ENCODE measurements at regions not wholly inside any gene's neighbourhood (a gene's known extent, or its start where the extent isn't known, plus 50 kb on each side); places are given as distances from the start of the nearest gene placed in this dataset.

GRCh38 chr2:34909992-34910705 lies 1311.0 kb upstream of the FAM98A start:
- TF ChIP-seq POLR2AphosphoS5 (IDR thresholded peaks at IDR 0.05) (no peak), POLR2A (IDR thresholded peaks at IDR 0.05) (no peak), EP300 (IDR thresholded peaks at IDR 0.05) (no peak), CTCF (IDR thresholded peaks at IDR 0.05) (peak in 2 of 4 experiments; percentile 11 to 29)
- no peak for ATAC-seq
- H3K9me3 ChIP-seq, result no peaks in the 10 kb centered on the region
- WGBS, 2 donors (ENCODE audit: low coverage in 1 of 2), result 18 to 33% methylated on average over 4 of the region's 4 CpGs
- no peaks in the 10 kb centered on the region for H3K36me3 ChIP-seq
- peaks cover 0 to 17% (median 3%) of the 10 kb centered on the region in 3 donors for H3K4me1 ChIP-seq
- H3K27me3 ChIP-seq, result no peaks in the 10 kb centered on the region
- H3K27ac ChIP-seq, result no peak overlapping the region
- H3K4me3 ChIP-seq, result no peak overlapping the region

DNA sequence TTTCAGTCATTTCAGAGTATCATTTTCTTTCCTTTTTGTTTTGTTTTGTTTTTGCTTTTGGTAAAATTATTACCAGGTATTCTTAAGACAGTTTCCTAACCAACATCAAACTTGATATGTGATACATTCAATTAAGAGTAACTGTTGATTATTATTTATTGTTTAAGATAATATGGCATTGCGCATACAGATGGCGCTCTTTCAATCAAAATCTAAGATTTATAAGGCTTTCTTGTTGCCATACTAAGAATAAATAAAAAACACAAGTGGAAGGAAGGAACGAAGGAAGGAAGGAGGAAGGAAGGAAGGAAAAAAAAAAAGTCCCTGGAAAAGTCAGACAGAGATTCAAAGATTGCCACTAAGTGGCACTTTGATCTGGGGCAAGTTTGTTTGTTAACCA lies 1308.7 kb upstream of the FAM98A start:
- TF ChIP-seq EP300 (IDR thresholded peaks at IDR 0.05) (no peak), CTCF (IDR thresholded peaks at IDR 0.05) (no peak), POLR2A (IDR thresholded peaks at IDR 0.05) (no peak), POLR2AphosphoS5 (IDR thresholded peaks at IDR 0.05) (no peak)
- 94 to 96% methylated on average over 2 to 3 of the region's 3 CpGs for WGBS, 2 donors (ENCODE audit: low coverage in 1 of 2)
- H3K27ac ChIP-seq, result no peak overlapping the region
- no peaks in the 10 kb centered on the region for H3K27me3 ChIP-seq
- no peaks in the 10 kb centered on the region for H3K9me3 ChIP-seq
- ATAC-seq, result no peak
- H3K4me3 ChIP-seq, result no peak overlapping the region
- no peaks in the 10 kb centered on the region for H3K36me3 ChIP-seq
- H3K4me1 ChIP-seq, result peaks cover 0 to 31% (median 6%) of the 10 kb centered on the region in 3 donors

GRCh38 chr2:34901739-34902138 lies 1302.6 kb upstream of the FAM98A start:
- Histone ChIP-seq H3K4me3 (no peak overlapping the region), H3K36me3 (no peaks in the 10 kb centered on the region), H3K27ac (no peak overlapping the region), H3K27me3 (no peaks in the 10 kb centered on the region), H3K4me1 (peaks cover 0 to 24% (median 6%) of the 10 kb centered on the region in 3 donors), H3K9me3 (no peaks in the 10 kb centered on the region)
- TF ChIP-seq CTCF (IDR thresholded peaks at IDR 0.05) (no peak), EP300 (IDR thresholded peaks at IDR 0.05) (no peak), POLR2A (IDR thresholded peaks at IDR 0.05) (no peak), POLR2AphosphoS5 (IDR thresholded peaks at IDR 0.05) (no peak)
- no peak for ATAC-seq
- WGBS, 2 donors (ENCODE audit: low coverage in 1 of 2), result 40 to 55% methylated on average over 2 of the region's 2 CpGs

DNA sequence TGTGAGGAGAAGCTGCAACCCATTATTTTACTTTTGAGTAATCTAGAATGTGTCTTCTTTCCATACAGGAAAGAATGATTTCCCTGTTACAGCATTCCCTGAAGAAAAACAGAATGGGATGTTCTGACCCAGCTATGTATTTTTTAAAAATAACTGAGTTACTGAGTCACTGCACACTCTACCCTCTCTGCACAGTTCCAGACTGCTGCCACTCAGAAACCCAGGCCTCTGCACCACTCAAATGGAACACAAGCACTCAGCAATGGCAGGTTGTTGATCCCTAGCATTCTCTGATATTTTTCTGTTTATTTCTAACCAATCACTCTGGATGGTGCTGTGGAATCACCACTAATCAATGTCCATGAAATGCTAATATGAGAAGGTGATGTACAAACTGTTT lies 1300.0 kb upstream of the FAM98A start:
- Histone ChIP-seq H3K27ac (peak overlapping the region in 1 of 4 donors; percentile 2), H3K27me3 (no peaks in the 10 kb centered on the region), H3K4me1 (peaks cover 0 to 17% (median 0%) of the 10 kb centered on the region in 3 donors), H3K4me3 (no peak overlapping the region), H3K9me3 (no peaks in the 10 kb centered on the region), H3K36me3 (no peaks in the 10 kb centered on the region)
- TF ChIP-seq POLR2A (IDR thresholded peaks at IDR 0.05), result no peak
- TF ChIP-seq POLR2AphosphoS5 (IDR thresholded peaks at IDR 0.05), result no peak
- TF ChIP-seq EP300 (IDR thresholded peaks at IDR 0.05), result no peak
- TF ChIP-seq CTCF (IDR thresholded peaks at IDR 0.05), result no peak
- ATAC-seq, result no peak

DNA sequence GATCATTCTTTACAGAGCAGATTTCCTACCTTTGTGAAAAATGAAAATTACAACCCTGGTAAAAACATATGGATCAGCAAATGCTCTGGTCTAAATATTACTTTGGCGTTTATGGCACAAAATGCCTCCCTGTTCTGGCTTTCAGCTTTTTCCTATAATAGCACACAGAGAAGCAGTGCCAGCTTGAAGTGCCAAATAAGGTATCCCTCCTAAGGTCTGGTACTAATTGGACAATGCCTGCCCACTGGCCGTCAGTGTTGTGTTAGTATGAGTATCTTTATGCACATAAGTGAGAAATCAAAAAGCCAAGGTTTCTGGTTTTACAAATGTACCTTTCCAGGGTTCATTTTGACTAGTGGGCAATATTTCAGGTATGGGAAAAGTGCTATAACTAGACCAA lies 1293.7 kb upstream of the FAM98A start:
- Histone ChIP-seq H3K4me3 (no peak overlapping the region), H3K4me1 (peaks cover 0 to 20% (median 0%) of the 10 kb centered on the region in 3 donors), H3K27ac (peak overlapping the region; percentile 4 to 55 (median 44)), H3K27me3 (no peaks in the 10 kb centered on the region), H3K9me3 (no peaks in the 10 kb centered on the region), H3K36me3 (no peaks in the 10 kb centered on the region)
- WGBS, 2 donors (ENCODE audit: low coverage in 1 of 2), result 19 to 43% methylated on average over 2 of the region's 2 CpGs
- no peak for TF ChIP-seq CTCF (IDR thresholded peaks at IDR 0.05)
- no peak for TF ChIP-seq POLR2A (IDR thresholded peaks at IDR 0.05)
- TF ChIP-seq POLR2AphosphoS5 (IDR thresholded peaks at IDR 0.05), result no peak
- no peak for TF ChIP-seq EP300 (IDR thresholded peaks at IDR 0.05)
- ATAC-seq, result peak; percentile 78
